GM21717 (cell line): ENCODE measurements at regions not wholly inside any gene's neighbourhood (a gene's known extent, or its start where the extent isn't known, plus 50 kb on each side); places are given as distances from the start of the nearest gene placed in this dataset.

ENCODE experiments used
- ATAC-seq: cut with Tn5 transposase; IDR thresholded peaks from one replicate; pipeline ENCODE4 v1.9.1; 2021; ENCODE audit warnings: mild to moderate bottlenecking, moderate library complexity; ENCODE audit not compliant: unreplicated experiment

GRCh38 chr3:168909260-168909659 is 754.3 kb downstream of the MECOM start:
- ATAC-seq = no peak

- ATAC-seq = no peak
Observed at GRCh38 chr3:168895419-168895818, 768.1 kb downstream of the MECOM start.

- no peak for ATAC-seq
Observed at GRCh38 chr3:168894214-168894613, 769.3 kb downstream of the MECOM start.

- ATAC-seq = no peak
Observed at GRCh38 chr3:168889666-168890065, 773.8 kb downstream of the MECOM start.

GRCh38 chr3:168888781-168889180 is 774.7 kb downstream of the MECOM start:
- ATAC-seq = no peak

GRCh38 chr3:168885028-168885427 is 778.5 kb downstream of the MECOM start:
- no peak for ATAC-seq

- no peak for ATAC-seq
Observed at GRCh38 chr3:168884353-168884903, 779.1 kb downstream of the MECOM start.

GRCh38 chr3:168883145-168883544 is 780.4 kb downstream of the MECOM start:
- ATAC-seq = no peak

GRCh38 chr3:168881804-168882203 is 781.7 kb downstream of the MECOM start:
- no peak for ATAC-seq

GRCh38 chr3:168878655-168879054 is 782.9 kb upstream of the GOLIM4 start:
- ATAC-seq = no peak

GRCh38 chr3:168877899-168878298 is 782.2 kb upstream of the GOLIM4 start:
- ATAC-seq = no peak

- ATAC-seq = no peak
Observed at GRCh38 chr3:168876346-168877035, 780.8 kb upstream of the GOLIM4 start.

- no peak for ATAC-seq
Observed at GRCh38 chr3:168872826-168873225, 777.1 kb upstream of the GOLIM4 start.

GRCh38 chr3:168870892-168871291 is 775.2 kb upstream of the GOLIM4 start:
- ATAC-seq = no peak

- no peak for ATAC-seq
Observed at GRCh38 chr3:168865022-168865551, 769.4 kb upstream of the GOLIM4 start.

GRCh38 chr3:168864107-168865021 is 768.6 kb upstream of the GOLIM4 start:
- no peak for ATAC-seq

- no peak for ATAC-seq
Observed at GRCh38 chr3:168863561-168863960, 767.8 kb upstream of the GOLIM4 start.

GRCh38 chr3:168862466-168862865 is 766.7 kb upstream of the GOLIM4 start:
- ATAC-seq = no peak

- ATAC-seq = no peak
Observed at GRCh38 chr3:168860592-168860991, 764.9 kb upstream of the GOLIM4 start.

GRCh38 chr3:168860028-168860427 is 764.3 kb upstream of the GOLIM4 start:
- no peak for ATAC-seq

- no peak for ATAC-seq
Observed at GRCh38 chr3:168859574-168859973, 763.9 kb upstream of the GOLIM4 start.

- ATAC-seq = no peak
Observed at GRCh38 chr3:168859143-168859542, 763.4 kb upstream of the GOLIM4 start.
